MM.1S (cell line): ENCODE measurements at regions not wholly inside any gene's neighbourhood (a gene's known extent, or its start where the extent isn't known, plus 50 kb on each side); places are given as distances from the start of the nearest gene placed in this dataset.

Experiments
- DNase-seq: peaks from one replicate; pipeline ENCODE4 v3.0.0-alpha.2; 2015
- H2AFZ ChIP-seq: fragments of 300-600 bp; sonication (generic); 2 replicates; pipeline ENCODE4 v1.6.0; 2016; ENCODE audit warnings: antibody characterized with exemption, low read length
- H3F3A ChIP-seq: fragments of 300-600 bp; sonication (generic); 2 replicates; pipeline ENCODE4 v1.6.1; 2016; ENCODE audit warnings: mild to moderate bottlenecking, antibody characterized with exemption, low read length, moderate library complexity, mixed read lengths; ENCODE audit not compliant: insufficient read depth
- H3K27ac ChIP-seq: fragments of 300-600 bp; sonication (generic); 2 replicates; pipeline ENCODE4 v1.5.1; 2016; ENCODE audit warnings: mild to moderate bottlenecking, low read length
- H3K27me3 ChIP-seq: fragments of 300-600 bp; sonication (generic); replicated peaks from 2 replicates; pipeline ENCODE4 v1.6.0; 2016; ENCODE audit warnings: low read length; ENCODE audit not compliant: insufficient read depth
- H3K36me3 ChIP-seq: fragments of 300-600 bp; sonication (generic); replicated peaks from 2 replicates; pipeline ENCODE4 v1.6.1; 2016; ENCODE audit warnings: mild to moderate bottlenecking, low read length, mixed read lengths; ENCODE audit not compliant: insufficient read depth
- H3K4me1 ChIP-seq: fragments of 300-600 bp; sonication (generic); 2 replicates; pipeline ENCODE4 v1.6.1; 2016; ENCODE audit warnings: low read length, mixed read lengths
- H3K4me2 ChIP-seq: fragments of 300-600 bp; sonication (generic); 2 replicates; pipeline ENCODE4 v1.6.0; 2016; ENCODE audit warnings: low read depth, low read length
- H3K4me3 ChIP-seq: fragments of 300-600 bp; sonication (generic); 2 replicates; pipeline ENCODE4 v1.5.1; 2016; ENCODE audit warnings: low read length, mixed read lengths
- H3K79me2 ChIP-seq: fragments of 300-600 bp; sonication (generic); 2 replicates; pipeline ENCODE4 v1.6.1; 2016; ENCODE audit warnings: mixed run types, low read length, mixed read lengths
- H3K9ac ChIP-seq: fragments of 300-600 bp; sonication (generic); 2 replicates; pipeline ENCODE4 v1.6.1; 2016; ENCODE audit warnings: low read length, mixed read lengths
- H3K9me2 ChIP-seq: fragments of 300-600 bp; sonication (generic); replicated peaks from 2 replicates; pipeline ENCODE4 v1.6.1; 2016; ENCODE audit warnings: mild to moderate bottlenecking, low read length, mixed read lengths; ENCODE audit not compliant: insufficient read depth
- H3K9me3 ChIP-seq: fragments of 300-600 bp; sonication (generic); replicated peaks from 2 replicates; pipeline ENCODE4 v1.6.1; 2016; ENCODE audit warnings: mild to moderate bottlenecking, low read length, mixed read lengths; ENCODE audit not compliant: insufficient read depth
- H4K20me1 ChIP-seq: fragments of 300-600 bp; sonication (generic); 2 replicates; pipeline ENCODE4 v1.6.1; 2016; ENCODE audit warnings: mild to moderate bottlenecking, low read length, moderate library complexity, mixed read lengths; ENCODE audit not compliant: insufficient read depth
- EZH2 ChIP-seq: fragments of 300-600 bp; sonication (generic); optimal IDR thresholded peaks from 2 replicates; pipeline ENCODE3; 2017; ENCODE audit warnings: low read depth, mild to moderate bottlenecking, antibody characterized with exemption, low read length, mixed read lengths
- EZH2phosphoT487 ChIP-seq: fragments of 300-600 bp; sonication (generic); IDR thresholded peaks from 2 replicates; pipeline ENCODE4 v1.6.1; 2018; ENCODE audit warnings: antibody characterized with exemption, low read length
- TF ChIP-seq, protein P1 (sequence below): fragments of 300-600 bp; sonication (generic); IDR thresholded peaks from 2 replicates; pipeline ENCODE4 v1.5.1; 2016; ENCODE audit warnings: antibody characterized with exemption, low read length, mixed read lengths

DNA sequence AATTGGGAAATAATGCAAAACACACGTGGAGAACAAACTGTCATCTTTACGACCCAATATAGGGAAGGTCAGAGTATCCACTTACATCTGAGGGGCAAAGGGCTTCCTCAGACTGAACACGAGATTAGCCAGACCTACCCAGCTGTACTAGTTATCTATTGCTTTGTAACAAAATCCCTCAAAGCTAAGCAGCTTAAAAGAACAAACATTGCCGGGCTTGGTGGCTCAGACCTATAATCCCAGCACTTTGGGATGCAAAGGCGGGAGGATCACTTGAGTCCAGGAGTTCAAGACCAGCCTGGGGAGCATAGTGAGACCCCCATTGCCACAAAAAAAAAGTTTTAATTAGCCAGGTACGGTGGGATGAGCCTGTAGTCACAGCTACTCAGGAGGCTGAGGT, 262.8 kb downstream of the LTN1 start:
- Histone ChIP-seq H3K4me3 (no peak overlapping the region), H3K79me2 (no peaks in the 10 kb centered on the region), H3K9me3 (no peaks in the 10 kb centered on the region), H3F3A (no peaks in the 10 kb centered on the region), H4K20me1 (no peaks in the 10 kb centered on the region), H3K4me2 (no peak overlapping the region), H3K9me2 (no peaks in the 10 kb centered on the region), H3K36me3 (no peaks in the 10 kb centered on the region), H3K4me1 (no peaks in the 10 kb centered on the region), H3K9ac (no peak overlapping the region), H2AFZ (no peak overlapping the region), H3K27me3 (no peaks in the 10 kb centered on the region), H3K27ac (no peak overlapping the region)
- DNase-seq = no peak
- TF ChIP-seq, protein P1, sequence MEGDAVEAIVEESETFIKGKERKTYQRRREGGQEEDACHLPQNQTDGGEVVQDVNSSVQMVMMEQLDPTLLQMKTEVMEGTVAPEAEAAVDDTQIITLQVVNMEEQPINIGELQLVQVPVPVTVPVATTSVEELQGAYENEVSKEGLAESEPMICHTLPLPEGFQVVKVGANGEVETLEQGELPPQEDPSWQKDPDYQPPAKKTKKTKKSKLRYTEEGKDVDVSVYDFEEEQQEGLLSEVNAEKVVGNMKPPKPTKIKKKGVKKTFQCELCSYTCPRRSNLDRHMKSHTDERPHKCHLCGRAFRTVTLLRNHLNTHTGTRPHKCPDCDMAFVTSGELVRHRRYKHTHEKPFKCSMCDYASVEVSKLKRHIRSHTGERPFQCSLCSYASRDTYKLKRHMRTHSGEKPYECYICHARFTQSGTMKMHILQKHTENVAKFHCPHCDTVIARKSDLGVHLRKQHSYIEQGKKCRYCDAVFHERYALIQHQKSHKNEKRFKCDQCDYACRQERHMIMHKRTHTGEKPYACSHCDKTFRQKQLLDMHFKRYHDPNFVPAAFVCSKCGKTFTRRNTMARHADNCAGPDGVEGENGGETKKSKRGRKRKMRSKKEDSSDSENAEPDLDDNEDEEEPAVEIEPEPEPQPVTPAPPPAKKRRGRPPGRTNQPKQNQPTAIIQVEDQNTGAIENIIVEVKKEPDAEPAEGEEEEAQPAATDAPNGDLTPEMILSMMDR = no peak
- no peak for TF ChIP-seq EZH2phosphoT487
- TF ChIP-seq EZH2 = no peak

DNA sequence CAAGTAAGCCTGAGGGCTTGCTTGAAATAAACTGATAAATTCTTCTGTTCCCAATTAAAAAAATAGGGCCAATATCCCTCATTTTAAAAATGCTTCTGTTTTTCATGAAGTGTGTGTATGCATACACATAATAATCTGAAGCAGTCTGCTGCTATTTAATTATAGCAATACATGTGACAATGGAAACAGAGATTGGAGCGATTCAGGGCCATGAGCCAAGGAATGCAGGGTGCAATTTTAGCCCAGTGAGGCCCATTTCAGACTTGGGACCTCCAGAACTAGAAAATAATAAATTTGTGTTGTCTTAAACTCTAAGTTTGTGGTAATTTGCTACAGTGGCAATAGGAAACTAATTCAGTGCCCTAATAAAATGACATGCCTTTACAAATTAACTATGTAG, 264.9 kb downstream of the LTN1 start:
- Histone ChIP-seq H3K4me2 (no peak overlapping the region), H3K4me1 (no peaks in the 10 kb centered on the region), H3K9ac (no peak overlapping the region), H4K20me1 (no peaks in the 10 kb centered on the region), H3K9me2 (no peaks in the 10 kb centered on the region), H3K9me3 (no peaks in the 10 kb centered on the region), H3K27ac (no peak overlapping the region), H3K4me3 (no peak overlapping the region), H2AFZ (no peak overlapping the region), H3F3A (no peaks in the 10 kb centered on the region), H3K79me2 (no peaks in the 10 kb centered on the region), H3K36me3 (no peaks in the 10 kb centered on the region), H3K27me3 (no peaks in the 10 kb centered on the region)
- TF ChIP-seq EZH2 = no peak
- TF ChIP-seq EZH2phosphoT487 = no peak
- TF ChIP-seq, protein P1 = no peak
- DNase-seq = no peak

DNA sequence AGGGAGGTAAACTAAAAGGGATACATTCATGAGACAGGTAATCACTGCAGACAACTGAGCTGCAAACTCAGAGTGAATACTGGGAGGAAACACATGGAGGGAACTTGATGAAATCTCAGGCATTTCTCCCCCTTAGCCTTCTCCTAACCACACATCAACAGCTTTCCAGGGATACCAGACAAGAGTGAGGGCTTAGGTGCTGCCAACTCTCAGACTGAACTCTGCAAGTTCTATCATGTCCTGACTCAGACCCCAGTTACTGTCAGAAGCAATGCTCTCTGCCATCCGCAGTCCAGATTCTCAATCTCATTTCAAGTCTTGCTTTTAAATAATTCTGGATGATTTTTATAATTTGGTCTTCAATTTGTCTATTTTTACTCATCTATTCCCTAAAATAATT, 267.3 kb downstream of the LTN1 start:
- Histone ChIP-seq H4K20me1 (no peaks in the 10 kb centered on the region), H3K4me1 (no peaks in the 10 kb centered on the region), H3K4me3 (no peak overlapping the region), H3K9me2 (no peaks in the 10 kb centered on the region), H3K36me3 (no peaks in the 10 kb centered on the region), H2AFZ (no peak overlapping the region), H3K79me2 (no peaks in the 10 kb centered on the region), H3K9ac (no peak overlapping the region), H3K27me3 (no peaks in the 10 kb centered on the region), H3K27ac (no peak overlapping the region), H3K4me2 (no peak overlapping the region), H3K9me3 (no peaks in the 10 kb centered on the region), H3F3A (no peaks in the 10 kb centered on the region)
- DNase-seq = no peak
- TF ChIP-seq EZH2phosphoT487 (no peak), EZH2 (no peak)
- TF ChIP-seq, protein P1 = no peak
